ENCODE measurements at regions not wholly inside any gene's neighbourhood (a gene's known extent, or its start where the extent isn't known, plus 50 kb on each side); places are given as distances from the start of the nearest gene placed in this dataset.
"Not testable (repeated sequence)": the region's sequence is repeated elsewhere in the genome, so short reads cannot be mapped to it uniquely, and the experiment has no call there.

DNA sequence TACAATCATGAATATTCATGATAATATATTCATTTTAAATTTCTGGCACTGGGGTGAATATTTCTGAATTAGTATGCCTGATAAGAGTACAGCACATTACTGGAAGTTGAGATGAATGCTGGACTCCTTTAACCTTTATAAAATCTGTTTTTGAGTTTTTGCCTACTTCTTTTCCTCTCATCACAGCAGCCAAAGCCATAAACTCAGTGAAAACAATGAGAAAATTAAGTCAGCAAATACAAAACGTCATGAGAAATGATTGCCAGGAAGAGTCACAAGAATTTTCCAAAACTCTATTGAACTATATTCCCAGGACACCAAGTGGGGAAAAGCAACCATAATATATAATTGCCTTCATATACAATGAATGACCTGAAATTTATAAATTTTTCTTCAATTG lies 837.6 kb downstream of the TBC1D32 start:
- DNase-seq (ENCODE audit: low read depth), result no peak

DNA sequence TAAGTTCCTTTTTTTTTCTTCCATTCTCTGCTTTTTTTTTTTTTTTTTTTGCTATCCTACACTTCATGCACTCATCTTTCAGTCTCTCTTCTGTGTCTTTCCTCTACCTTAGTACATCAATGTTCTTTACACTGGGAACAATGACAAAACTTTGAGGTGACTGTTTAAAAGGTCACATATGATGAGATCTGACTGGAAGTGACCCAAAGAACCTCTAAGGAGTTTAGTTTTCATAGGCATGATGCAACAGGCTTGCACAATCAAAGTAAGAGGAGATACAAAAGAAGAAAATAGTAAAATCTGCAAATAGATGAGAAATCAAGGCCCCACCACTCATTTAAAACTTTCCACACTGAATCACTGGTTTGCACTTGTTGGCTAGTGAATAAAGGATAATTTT lies 840.8 kb downstream of the TBC1D32 start:
- no peak for DNase-seq (ENCODE audit: low read depth)

GRCh38 chr6:120489941-120490340 lies 844.3 kb downstream of the TBC1D32 start:
- DNase-seq (ENCODE audit: low read depth), result no peak

DNA sequence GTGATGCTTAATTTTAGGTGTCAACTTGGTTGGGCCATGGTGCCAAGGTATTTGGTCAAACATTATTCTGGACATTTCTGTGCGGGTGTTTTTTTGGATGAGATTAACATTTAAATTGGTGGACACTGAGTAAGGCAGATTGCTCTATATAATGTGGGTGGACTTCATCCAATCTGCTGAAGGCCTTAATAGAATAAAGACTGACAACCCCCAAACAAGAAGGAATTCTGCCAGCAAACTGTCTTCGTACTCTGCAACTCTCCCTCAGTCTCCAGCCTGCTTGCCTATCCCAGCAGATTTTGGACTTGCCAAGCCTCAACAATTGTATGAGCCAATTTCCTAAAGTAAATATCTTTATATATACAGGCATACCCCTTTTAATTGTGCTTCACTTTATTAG lies 850.1 kb downstream of the TBC1D32 start:
- DNase-seq (ENCODE audit: low read depth), result no peak

GRCh38 chr6:120478650-120479049 lies 855.6 kb downstream of the TBC1D32 start:
- no peak for DNase-seq (ENCODE audit: low read depth)

DNA sequence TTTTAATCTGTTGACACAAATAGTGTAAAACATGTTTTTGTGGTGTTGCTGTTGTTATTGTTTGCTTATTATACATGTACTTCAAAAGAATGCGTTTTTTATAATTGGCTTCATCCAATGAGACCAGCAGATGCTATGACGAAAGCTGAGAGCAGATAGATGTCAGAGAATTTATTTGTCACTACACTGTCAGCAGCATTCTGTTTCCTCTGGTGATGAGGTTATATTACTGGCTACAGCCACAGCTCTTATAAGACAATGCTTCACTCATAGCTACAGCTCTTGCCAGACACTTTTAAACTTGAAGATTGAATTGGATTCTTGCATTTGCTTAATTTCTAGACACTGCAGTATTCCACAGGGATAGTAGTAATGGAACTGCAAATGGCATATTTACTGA lies 860.5 kb downstream of the TBC1D32 start:
- DNase-seq (ENCODE audit: low read depth), result no peak

GRCh38 chr6:120468486-120468885 lies 865.8 kb downstream of the TBC1D32 start:
- no peak for DNase-seq (ENCODE audit: low read depth)

DNA sequence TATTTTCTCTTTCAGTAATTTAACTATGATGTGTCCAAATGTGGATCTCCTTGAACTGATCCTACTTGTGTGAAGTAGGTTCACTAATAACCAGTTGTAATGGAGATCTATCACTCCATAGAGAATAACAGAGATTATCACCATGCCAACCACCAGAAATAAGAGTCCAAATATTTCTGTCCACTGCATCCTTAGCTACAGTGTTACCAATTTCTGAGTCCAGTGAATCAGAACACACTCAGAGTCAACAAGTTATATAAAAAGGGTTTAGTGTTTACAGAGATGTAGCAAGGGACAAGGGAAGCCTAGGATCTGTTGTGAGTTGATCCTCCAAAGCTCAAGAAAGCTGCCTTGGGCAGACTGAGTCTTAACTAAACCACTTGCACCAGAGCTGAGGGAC lies 882.8 kb downstream of the TBC1D32 start:
- no peak for DNase-seq (ENCODE audit: low read depth)

- no peak for DNase-seq (ENCODE audit: low read depth)
Measured at GRCh38 chr6:120447605-120448004, 886.7 kb downstream of the TBC1D32 start.

DNA sequence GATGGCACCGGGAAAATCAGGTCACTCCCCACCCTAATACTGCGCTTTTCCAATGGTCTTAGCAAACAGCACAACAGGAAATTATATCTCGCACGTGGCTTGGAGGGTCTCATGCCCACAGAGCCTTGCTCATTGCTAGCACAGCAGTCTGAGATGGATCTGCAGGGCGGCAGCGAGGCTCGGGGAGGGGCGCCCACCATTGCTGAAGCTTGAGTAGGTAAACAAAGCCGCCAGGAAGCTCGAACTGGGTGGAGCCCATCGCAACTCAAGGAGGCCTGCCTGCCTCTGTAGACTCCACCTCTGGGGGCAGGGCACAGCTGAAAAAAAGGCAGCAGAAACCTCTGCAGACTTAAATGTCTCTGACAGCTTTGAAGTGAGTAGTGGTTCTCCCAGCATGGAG lies 901.4 kb downstream of the TBC1D32 start:
- DNase-seq (ENCODE audit: low read depth), result not testable (repeated sequence)

GRCh38 chr6:120431841-120432240 lies 902.4 kb downstream of the TBC1D32 start:
- DNase-seq (ENCODE audit: low read depth), result no peak

DNA sequence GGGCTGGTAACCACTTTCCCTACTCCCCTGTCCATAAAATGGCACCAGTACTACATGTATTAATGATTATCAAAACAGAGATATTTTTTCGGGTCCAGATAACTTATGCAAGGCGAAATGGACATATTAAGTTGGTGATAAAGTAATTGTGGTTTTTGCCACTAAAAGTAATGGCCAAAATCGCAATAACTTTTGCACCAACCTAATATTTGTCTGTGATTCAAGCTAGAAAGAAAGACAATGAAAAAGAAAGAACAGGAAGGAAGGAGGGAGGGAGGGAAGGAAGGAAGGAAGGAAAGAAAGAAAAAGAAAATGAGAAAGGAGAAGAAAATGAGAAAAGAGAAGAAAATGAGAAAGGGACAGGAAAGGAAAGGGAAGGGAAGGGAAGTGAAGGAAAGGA lies 922.9 kb downstream of the TBC1D32 start:
- DNase-seq (ENCODE audit: low read depth), result no peak

GRCh38 chr6:120410586-120410985 lies 923.7 kb downstream of the TBC1D32 start:
- no peak for DNase-seq (ENCODE audit: low read depth)

DNA sequence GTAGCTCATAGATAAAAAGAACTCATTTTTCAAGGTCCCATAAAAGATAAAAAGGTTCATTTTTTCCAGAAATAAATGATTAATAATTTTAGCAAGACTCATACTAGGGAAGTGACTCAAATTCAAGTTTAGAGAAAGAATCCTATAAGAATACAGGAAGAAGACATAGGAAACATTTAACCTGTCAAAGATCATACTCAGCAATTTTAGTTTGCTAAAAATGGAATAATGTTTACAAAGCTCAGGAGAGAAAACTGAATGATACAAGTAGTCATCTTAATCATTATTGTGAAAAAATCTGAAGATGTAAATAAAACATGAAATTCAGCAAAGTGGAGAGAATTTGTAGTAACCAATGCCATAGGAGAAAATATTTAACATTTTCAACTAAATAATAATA lies 926.6 kb downstream of the TBC1D32 start:
- no peak for DNase-seq (ENCODE audit: low read depth)

DNA sequence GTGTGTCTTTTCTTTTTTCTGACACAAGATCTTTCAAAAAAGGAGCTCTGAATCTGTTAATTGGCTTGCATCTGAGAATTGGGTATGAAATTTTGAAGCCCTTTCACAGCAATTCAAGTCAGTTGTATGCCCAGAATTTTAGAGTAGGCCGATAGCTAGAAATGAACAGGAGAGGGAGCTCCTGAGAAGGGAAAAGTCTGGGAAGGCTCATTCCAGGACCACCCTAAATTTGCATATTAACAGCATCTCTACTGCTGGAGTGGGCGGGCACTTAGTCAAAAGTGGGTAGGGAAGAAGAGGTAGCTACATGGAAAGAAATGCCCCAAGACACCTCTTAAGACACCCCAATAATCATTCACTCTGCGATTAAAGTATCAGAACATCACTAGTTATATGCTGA lies 928.3 kb downstream of the TBC1D32 start:
- no peak for DNase-seq (ENCODE audit: low read depth)

DNA sequence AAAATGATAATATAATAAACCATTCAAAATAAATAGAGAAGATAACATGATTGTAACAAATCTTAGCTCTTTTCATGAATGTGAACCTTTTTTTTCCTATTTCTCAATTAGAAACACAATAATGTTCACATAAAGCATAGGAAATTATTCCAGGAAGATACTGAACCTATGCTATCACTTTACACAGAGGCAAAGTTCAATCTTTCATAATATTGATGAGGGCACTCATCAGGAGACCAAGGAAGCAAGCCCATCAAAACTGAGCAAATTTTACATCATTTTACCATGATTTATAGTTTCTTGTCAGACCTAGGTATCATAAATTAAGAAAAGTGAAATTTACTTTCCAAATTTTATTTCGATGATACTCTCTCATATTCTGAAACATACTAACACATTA lies 938.5 kb downstream of the TBC1D32 start:
- DNase-seq (ENCODE audit: low read depth), result no peak

DNA sequence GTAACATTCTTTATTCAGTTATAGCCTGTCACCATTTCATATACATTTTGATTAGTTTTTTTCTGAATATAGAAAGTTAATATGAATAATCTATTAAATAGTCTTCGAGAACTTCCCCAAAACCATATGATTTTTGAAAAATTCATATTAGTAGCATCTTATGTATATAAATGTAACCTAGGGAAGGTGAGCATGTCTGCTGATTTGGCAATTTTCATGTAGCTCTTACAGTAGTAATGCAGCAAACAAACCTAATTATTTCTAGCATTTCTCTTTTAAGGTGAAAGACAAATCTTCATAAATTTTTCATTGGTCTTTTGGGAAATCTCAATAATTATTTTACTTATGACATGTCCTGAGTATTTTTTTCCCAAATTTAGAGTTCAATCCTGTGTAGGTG lies 939.0 kb downstream of the TBC1D32 start:
- DNase-seq (ENCODE audit: low read depth), result no peak

- no peak for DNase-seq (ENCODE audit: low read depth)
Measured at GRCh38 chr6:120392941-120393340, 941.3 kb downstream of the TBC1D32 start.

DNA sequence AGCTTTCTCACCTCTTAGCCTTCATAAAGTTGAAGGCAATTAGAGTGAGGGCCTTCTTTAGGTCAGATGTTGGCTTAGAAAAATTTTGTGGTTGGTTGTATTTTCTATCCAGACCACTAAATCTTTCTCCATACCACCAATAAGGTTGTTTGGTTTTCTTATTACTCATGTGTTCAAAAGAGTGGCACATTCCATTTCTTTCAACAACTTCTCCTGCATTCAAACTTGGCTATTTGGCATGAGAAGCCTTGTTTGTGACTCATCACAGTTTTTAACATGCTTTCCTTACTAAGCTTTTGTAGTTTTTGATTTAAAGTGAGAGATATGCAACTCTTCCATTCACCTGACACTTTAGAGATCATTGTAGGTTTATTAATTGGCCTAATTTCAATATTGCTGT lies 949.6 kb downstream of the TBC1D32 start:
- DNase-seq (ENCODE audit: low read depth), result no peak

GRCh38 chr6:120383681-120384080 lies 950.6 kb downstream of the TBC1D32 start:
- DNase-seq (ENCODE audit: low read depth), result no peak

DNA sequence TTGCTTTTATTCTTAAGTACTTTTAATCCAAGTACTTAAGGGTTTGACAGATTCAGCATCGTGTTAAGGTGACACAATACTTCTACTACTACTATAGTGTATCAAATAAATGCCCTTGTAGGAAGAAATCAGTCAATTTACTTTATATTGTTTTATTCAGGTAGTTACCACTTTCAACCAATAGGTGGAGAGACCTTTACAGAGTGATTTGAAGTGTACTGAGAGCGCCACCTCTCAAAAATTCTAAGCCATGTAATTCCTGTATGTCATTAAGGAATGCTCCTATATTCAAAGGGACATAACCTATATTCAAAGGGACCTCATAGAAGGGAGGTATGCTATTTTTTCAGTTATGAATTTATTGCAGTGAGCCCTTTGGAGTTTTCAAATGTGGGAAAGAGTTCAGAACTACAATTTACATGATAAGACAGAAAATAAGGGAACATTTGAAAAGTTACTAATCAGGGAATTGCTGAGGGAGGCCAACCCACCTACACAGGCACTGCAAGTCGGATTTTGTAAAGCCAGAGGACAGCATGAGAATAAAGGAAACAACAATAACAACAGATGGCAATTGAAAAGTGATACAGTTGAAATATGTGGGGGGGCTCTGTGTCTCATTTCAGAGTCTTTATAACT lies 955.6 kb downstream of the TBC1D32 start:
- peak; percentile 41 for DNase-seq (ENCODE audit: low read depth)

GRCh38 chr6:120373185-120373584 lies 961.1 kb downstream of the TBC1D32 start:
- DNase-seq (ENCODE audit: low read depth), result no peak

- no peak for DNase-seq (ENCODE audit: low read depth)
Measured at GRCh38 chr6:120363429-120363828, 970.9 kb downstream of the TBC1D32 start.

DNA sequence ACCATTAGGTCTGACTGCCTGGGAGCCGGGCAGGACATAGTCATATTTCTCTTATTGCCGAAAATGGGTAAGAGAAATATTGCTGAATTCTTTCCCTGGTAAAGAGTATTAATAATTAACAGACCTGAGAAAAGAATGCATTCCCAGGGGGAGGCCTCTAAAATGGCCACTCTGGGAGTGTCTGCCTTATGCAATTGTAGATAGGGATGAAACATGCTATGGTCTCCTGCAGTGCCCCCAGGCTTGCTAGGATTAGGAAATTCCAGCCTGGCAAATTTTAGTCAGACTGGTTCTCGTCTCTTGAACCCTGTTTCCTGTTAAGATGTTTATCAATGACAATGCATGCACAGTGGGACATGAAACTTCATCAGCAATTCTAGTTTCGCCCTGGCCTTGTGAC lies 975.7 kb downstream of the TBC1D32 start:
- DNase-seq (ENCODE audit: low read depth), result not testable (repeated sequence)

DNA sequence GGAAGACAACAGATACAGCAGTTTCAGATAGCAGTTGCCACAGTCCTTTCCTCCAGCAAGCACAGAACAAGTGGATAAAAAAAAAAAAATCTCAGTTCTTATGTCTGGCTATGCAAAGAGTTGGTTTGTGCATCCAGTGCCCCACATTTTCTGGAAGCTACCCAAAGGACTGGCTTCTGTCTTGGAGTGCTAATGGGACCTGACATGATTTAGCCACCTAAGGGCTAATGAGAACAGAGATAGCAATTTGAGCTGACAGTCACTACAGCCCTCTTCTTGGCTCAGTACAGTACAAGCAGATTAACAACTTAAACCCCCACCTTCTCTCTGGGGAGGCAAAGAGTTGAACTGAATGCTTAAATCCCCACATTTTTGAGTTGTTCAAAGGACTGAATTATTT lies 976.8 kb downstream of the TBC1D32 start:
- no peak for DNase-seq (ENCODE audit: low read depth)
